HG03354 (cell line): ENCODE measurements at regions not wholly inside any gene's neighbourhood (a gene's known extent, or its start where the extent isn't known, plus 50 kb on each side); places are given as distances from the start of the nearest gene placed in this dataset.

Source experiments
- ATAC-seq: cut with Tn5 transposase; IDR thresholded peaks from one replicate; pipeline ENCODE4 v1.9.1; 2021; ENCODE audit warnings: mild to moderate bottlenecking; ENCODE audit not compliant: unreplicated experiment, poor library complexity, severe bottlenecking

DNA sequence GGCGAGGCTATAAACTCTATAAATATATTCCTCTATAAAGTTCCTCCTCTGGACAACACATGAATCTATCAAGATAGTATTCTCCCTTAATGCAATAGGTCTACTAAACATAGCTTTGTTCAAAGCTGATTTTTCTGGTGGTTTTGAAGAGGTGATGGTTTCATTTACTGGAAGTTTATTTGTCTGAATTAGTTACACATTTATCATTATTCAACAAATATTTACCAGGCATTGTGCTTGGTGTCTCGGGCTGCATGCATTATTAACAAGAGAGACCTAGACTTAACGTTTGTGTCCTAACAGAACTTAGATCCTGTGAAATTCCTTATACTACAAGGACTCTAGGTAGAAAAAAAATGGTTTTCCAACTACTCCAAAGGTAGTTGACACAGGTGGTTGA is 511.4 kb upstream of the B3GALT2 start:
- no peak for ATAC-seq

- ATAC-seq, result no peak
Measured at GRCh38 chr1:193697115-193697762, 510.8 kb upstream of the B3GALT2 start.

DNA sequence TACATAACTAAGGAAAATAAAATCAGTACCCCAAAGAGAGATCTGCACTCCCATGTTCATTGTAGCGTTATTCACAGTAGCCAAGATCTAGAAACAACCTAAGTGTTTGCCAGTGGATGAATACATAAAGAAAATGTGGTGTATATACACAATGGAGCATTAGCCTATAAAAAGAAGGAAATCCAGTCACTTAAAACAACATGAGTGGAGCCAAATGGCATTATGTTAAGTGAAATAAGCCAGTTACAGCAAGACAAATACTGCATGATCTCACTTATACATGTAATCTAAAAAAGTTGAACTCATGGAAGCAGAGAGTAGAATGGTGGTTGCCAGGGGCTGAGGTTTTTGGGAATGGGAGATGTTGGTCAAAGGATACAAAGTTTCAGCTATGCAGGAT is 508.3 kb upstream of the B3GALT2 start:
- no peak for ATAC-seq

GRCh38 chr1:193685986-193686385 is 499.6 kb upstream of the B3GALT2 start:
- no peak for ATAC-seq

- ATAC-seq, result no peak
Measured at GRCh38 chr1:193681422-193681821, 495.0 kb upstream of the B3GALT2 start.

- no peak for ATAC-seq
Measured at GRCh38 chr1:193680924-193681316, 494.5 kb upstream of the B3GALT2 start.

DNA sequence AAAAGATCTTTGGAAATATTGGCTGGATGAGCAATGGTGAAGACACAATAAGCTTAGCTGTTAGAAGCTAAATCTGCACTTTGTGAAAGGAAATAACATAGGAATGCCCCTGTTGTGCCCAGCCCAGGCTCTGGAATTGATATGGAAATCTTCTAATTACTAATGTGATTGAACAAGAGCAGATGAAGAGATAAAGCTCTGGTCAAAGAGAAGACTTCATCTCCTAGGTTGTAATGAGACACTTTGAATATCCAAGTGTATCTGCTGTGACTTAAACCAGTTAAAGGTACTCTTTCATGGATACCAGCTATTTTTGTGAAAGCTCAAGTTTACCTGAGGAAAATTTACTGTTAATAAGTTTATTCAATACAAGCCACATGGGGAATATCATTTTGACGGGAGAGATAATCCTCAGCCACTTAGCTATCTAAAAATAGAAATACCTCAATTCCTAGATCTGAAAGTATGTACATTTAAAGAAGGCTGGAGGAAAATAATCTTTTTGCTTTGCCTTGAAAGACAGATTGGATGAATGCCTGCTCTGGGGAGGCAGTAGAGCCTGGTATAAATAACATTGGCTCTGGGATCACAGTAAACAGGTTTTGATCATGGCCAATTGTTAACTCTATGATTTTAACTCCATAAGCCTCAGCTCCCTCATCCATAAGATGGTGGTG is 494.0 kb upstream of the B3GALT2 start:
- no peak for ATAC-seq

GRCh38 chr1:193677874-193678273 is 491.5 kb upstream of the B3GALT2 start:
- ATAC-seq, result no peak

GRCh38 chr1:193676996-193677549 is 490.7 kb upstream of the B3GALT2 start:
- ATAC-seq, result no peak

DNA sequence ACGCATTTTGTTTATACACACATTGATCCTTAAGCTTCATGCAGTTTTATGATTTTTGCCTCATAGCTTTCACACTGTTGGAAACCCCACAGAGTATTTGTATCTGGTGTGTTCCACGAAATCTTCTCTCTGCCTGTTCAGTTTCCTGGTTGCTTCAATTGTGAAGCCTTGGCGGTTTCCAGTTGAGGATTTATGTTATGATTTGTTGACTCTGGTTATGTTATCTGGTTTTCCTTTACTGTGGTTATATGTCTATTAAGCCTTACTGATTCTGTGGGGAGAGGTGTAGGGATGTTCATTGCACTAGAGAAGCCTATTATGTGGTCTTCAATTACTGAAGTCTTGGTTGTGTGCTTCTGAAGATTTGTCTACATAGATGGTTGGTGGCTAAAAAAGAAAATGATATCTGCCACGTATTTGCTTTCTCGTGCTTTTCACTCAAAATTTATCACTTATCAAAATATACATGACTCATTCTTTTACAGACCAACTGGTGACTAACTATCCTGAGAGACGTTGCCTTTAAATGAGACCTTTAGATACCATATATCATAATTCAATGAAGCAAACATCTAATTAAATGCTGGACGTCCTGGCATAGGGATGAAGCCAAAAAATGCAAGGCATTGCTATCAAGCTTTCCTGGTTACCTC is 488.0 kb upstream of the B3GALT2 start:
- no peak for ATAC-seq

DNA sequence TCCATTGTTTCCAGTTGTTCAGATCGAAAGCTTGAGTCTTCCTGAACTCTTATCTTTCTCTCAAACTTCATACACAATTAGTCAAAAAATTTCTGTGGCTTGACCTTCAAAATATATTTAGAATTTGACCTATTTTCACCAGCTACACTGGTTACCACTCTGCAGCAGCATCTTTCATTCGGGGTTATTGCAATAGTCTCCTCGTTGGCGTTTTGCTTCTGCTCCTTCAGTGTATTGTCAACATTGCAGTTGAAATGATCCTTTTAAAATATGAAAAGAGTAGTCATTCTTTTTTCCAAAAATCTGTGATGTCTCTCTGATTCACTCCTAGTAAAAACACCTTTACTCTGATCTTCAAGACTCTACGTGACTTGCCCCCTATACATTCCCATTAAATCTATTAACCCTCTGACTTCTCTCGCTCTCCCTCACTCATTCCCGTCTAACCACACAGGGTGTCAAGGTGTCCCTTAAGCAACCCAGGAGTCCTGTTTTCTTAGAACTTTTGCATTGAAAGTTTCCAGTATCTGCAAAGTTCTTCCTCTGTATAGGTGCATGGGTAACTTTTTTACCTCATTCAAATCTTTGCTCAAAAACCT is 480.2 kb upstream of the B3GALT2 start:
- no peak for ATAC-seq

DNA sequence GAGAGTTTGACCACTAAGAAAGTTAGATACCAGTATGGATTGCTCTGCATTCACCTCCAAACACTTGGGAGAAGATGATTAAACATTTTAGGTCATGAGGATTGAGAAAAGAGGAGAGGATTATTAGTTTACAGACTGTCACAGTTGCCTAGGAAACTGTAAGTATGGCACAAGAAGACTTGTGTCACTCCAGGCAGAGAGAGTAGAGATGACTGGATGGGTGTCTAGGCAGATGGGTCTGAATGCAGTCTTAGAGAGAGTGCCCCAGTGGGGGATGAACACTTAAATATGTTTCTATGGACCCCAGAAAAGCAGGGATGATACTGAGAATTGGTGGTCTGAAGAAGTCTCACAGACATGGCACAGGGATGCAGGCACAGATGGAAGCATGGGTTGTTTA is 477.6 kb upstream of the B3GALT2 start:
- ATAC-seq, result no peak

DNA sequence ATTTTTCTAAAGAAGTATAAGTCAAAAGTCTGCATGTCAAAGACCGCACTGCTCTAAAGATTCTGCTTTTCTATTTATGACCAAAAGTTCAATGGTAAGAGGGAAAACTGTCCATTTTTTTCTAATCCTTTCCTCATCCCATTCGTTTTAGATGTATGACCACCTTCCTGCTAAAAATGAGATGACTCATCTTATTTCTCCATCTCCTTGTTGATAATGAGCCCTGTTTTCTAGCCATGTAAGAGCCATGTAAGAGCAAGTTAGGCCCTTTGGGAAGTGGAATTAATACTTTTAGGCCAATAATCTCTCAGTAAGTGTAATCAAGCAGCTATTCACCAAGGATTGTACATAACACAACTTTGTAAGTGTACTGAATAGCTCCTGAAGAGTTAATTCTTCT is 475.6 kb upstream of the B3GALT2 start:
- no peak for ATAC-seq

DNA sequence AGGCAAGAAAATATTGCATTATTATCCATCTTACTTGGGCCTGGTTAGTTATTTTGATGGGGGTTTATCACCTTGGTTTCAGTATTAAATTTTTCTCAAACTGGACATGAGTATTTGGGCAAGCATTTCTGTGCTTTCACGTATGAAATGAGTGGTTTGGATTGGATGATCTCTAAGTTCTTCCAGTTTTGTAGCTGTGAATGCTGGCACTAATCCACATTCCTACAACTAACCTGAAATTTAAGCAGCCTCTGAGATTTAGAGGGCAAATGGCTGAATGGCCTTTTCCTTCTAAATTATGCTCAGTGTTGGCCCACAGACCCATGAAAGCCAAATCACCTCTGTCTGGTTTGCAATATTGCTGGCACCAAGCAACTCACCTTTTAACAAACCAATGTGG is 475.0 kb upstream of the B3GALT2 start:
- no peak for ATAC-seq

DNA sequence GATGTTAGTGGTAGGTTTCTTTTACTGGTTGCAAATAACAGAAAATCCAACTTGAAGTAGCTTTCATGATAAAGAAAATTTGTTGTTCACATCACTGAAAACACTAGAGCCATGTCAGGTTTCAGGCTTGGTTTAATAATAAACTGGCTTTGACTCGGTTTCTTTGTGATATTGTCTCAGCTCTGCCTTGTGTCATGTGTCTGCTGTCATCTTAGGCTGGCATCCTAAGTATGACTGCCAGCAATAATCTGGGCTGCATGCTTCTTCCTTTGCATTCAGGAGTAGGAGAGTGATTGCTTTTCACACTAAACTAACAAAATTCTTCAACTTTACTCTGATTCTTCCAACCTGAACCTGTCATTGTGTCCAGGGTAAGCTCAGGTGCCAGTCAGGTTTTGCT is 474.0 kb upstream of the B3GALT2 start:
- no peak for ATAC-seq

GRCh38 chr1:193658691-193659090 is 472.3 kb upstream of the B3GALT2 start:
- no peak for ATAC-seq

- no peak for ATAC-seq
Measured at GRCh38 chr1:193658081-193658480, 471.7 kb upstream of the B3GALT2 start.

DNA sequence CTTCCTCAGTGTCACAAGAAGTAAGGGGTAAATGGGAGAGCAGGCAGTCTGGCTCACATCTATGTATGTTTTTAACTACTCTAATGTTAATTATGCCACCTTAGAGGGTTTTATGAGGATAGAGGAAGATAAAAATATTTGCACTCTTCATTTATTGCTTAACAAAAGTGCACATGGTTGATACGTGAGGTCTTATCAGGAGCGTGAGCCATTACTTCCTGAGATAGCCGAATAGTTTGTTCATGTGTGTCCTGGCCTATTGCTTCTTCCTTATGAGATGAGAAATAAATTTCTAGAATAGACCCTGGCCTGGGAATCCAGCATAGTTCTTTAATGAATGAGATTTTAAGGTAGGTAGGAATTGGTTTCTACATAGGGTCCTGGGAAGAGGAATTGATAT is 471.1 kb upstream of the B3GALT2 start:
- no peak for ATAC-seq

GRCh38 chr1:193656841-193657240 is 470.4 kb upstream of the B3GALT2 start:
- ATAC-seq, result no peak

- no peak for ATAC-seq
Measured at GRCh38 chr1:193654951-193655735, 468.7 kb upstream of the B3GALT2 start.
